ENCODE measurements at regions not wholly inside any gene's neighbourhood (a gene's known extent, or its start where the extent isn't known, plus 50 kb on each side); places are given as distances from the start of the nearest gene placed in this dataset.

DNA sequence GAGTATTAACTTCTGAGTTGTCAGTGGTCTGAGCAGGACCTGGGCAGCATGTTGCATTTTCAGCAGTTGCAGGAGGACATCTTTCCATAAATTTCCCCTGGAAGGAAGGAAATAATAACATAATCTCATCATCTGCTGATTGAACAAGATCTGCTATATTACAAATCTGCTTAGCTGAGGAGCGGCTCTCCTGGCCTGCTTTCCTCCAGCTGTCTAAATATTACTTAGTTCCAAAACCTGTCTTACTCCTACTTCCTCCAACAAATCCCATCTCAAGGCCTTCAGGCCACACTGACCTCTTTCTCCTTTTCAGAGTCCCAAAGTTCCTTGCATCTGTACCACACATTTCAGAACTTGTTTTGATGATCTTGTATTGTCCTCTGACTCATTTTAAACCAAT is 364.4 kb upstream of the MCTP2 start:
- DNase-seq (ENCODE audit: low spot score) = no peak

- no peak for DNase-seq (ENCODE audit: low spot score)
Observed at GRCh38 chr15:93866476-93866875, 364.9 kb upstream of the MCTP2 start.

GRCh38 chr15:93865586-93865985 is 365.8 kb upstream of the MCTP2 start:
- no peak for DNase-seq (ENCODE audit: low spot score)

- DNase-seq (ENCODE audit: low spot score) = no peak
Observed at GRCh38 chr15:93862791-93863190, 368.6 kb upstream of the MCTP2 start.

DNA sequence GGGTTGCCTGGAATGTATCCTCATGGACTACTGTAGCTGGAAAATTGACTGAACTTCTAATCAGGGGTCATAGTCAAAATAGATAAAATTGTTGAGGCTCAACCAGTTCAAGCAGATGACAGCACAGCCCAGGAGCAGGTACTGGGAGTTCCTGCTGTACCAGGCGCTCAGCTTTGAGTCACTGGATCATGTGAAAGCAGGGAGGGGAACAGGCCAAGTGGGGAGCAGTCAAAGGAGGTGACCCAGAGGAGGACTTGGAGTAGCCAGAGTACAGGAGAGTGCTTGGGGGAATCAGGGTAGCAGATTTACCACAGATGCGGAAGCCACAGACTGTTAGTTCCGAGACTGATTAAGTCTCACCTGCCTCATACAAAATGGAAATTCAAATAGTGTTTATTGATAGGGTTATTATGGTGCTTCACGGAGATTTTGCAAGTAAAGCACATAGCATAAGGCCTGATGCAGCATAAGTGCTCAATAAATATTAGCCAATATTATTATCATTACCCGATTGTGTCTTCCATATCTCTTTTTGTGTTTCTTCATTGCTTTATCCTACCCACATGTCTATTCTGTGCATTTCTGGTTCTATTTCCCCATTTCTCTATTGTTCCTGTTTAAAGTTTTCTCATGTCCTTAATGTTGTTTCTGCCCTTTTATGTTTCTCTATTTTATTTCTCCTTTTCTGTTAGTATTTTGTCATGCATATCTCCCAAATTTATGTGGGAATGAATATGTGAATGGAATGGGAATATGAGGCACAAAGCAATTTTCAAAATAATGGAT is 369.2 kb upstream of the MCTP2 start:
- no peak for DNase-seq (ENCODE audit: low spot score)

DNA sequence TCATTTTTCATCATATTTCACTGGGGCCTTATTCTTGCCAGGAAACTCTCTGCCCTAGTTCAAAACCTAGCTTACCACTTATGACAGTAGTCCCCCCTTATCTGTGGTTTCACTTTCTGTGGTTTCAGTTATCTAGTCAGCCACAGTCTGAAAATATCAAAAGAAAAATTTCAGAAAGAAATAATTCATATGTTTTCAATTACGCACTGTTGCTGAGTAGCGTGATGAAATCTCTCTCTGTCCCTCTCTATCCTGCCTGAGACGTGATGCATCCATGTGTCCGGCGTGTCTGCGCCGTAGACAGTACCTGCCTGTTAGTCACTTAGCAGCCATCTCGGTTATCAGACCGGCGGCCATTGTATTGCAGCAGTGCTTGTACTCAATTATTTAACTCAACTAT is 369.9 kb upstream of the MCTP2 start:
- DNase-seq (ENCODE audit: low spot score) = no peak

GRCh38 chr15:93860701-93861100 is 370.7 kb upstream of the MCTP2 start:
- DNase-seq (ENCODE audit: low spot score) = no peak

DNA sequence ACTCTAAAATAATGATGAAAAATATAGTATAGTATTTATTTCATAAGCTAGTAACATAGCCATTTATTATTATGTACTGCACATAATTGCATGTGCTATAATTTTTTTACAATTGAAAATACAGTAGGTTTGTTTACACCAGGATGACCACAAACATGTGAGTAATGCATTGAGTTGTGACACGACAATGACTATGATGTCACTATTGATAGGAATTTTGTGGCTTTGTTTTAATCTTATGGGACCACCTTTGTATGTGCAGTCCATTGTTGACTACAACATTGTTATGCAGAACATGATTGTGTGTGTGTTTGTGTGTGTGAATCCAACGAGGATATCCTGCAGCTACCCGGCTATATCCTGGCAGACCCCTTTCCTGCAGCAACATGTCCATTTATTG is 372.2 kb upstream of the MCTP2 start:
- no peak for DNase-seq (ENCODE audit: low spot score)

GRCh38 chr15:93855181-93855826 is 376.1 kb upstream of the MCTP2 start:
- no peak for DNase-seq (ENCODE audit: low spot score)

GRCh38 chr15:93854088-93854487 is 377.3 kb upstream of the MCTP2 start:
- no peak for DNase-seq (ENCODE audit: low spot score)

- no peak for DNase-seq (ENCODE audit: low spot score)
Observed at GRCh38 chr15:93852761-93853160, 378.6 kb upstream of the MCTP2 start.

GRCh38 chr15:93848490-93848889 is 382.9 kb upstream of the MCTP2 start:
- no peak for DNase-seq (ENCODE audit: low spot score)

GRCh38 chr15:93848076-93848475 is 383.3 kb upstream of the MCTP2 start:
- DNase-seq (ENCODE audit: low spot score) = no peak

- no peak for DNase-seq (ENCODE audit: low spot score)
Observed at GRCh38 chr15:93846148-93846547, 385.2 kb upstream of the MCTP2 start.

GRCh38 chr15:93837450-93837849 is 393.9 kb upstream of the MCTP2 start:
- no peak for DNase-seq (ENCODE audit: low spot score)

DNA sequence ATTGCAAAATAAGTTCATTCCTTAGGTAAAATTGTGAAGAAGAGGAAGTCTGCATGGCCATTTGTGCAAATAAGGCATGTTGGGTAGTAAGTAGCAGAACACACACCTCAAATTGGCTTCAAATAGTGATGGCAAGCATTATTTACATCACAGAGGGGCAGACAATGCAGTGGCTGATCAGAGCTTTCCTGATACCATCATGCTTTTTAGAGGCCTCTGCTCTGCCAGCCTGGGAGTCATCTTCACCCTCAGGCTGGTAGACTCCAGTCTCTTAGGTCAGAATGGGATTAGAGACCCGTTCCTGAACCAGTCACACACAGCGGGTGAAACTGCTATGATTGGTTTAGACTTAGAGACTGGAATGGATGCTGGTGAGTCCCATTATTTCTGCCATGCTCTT is 396.0 kb upstream of the MCTP2 start:
- DNase-seq (ENCODE audit: low spot score) = no peak

GRCh38 chr15:93831641-93832040 is 399.7 kb upstream of the MCTP2 start:
- no peak for DNase-seq (ENCODE audit: low spot score)

- no peak for DNase-seq (ENCODE audit: low spot score)
Observed at GRCh38 chr15:93830221-93831080, 400.9 kb upstream of the MCTP2 start.

DNA sequence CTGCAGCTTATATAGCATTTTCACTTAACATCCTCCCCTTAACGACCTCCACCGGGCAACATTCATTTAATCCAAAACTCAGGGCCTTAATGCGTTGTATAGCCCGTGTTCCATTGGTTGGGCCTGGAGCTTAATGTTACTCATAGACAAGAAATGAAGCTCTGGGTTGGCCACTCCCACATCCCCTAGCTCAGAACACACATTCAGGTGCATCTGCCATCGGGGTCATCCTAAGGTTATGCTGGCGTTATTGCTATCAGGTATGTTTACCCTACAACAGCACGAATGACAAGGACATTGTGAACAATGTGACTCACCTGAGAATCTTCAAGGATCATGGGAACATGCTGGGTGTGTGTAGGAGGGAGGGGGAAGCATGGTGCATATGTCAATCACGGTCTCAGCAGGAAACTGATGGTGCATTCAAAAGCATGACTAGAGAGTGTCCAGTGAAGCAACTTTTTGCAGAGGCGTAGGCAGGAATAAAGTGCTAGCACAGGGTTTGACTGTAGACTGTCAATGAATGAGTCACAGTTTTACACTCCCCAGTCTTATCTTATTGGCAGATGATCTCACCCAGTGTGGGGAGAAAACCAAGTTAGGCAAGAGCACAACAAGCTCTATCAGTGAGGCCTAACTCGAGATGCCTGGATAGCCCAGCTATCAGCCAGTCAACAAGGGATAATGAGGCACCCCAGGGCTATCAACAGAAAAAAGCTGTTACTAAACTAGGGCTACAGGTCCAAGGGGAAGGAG is 402.1 kb upstream of the MCTP2 start:
- DNase-seq (ENCODE audit: low spot score) = no peak

DNA sequence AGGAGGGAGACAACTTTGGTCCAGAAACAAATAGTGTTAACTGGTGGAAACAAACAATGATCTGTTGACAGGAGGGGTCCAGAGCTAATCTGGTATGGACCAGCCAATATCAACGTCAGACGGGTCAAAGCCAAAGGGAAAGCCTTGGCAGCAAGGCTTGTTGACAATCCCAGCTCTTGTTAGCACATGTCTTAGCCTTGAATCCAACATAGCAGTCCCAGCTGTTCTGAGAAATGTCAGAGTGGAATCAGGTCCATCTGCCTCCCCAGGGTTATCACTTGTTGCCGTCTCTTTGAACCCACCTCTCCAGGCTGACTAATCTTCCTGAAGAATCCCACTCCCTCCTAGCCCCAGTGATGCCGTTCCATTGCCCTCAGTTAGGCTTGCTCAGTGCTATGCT is 404.6 kb upstream of the MCTP2 start:
- no peak for DNase-seq (ENCODE audit: low spot score)

- DNase-seq (ENCODE audit: low spot score) = no peak
Observed at GRCh38 chr15:93826293-93826692, 405.1 kb upstream of the MCTP2 start.

DNA sequence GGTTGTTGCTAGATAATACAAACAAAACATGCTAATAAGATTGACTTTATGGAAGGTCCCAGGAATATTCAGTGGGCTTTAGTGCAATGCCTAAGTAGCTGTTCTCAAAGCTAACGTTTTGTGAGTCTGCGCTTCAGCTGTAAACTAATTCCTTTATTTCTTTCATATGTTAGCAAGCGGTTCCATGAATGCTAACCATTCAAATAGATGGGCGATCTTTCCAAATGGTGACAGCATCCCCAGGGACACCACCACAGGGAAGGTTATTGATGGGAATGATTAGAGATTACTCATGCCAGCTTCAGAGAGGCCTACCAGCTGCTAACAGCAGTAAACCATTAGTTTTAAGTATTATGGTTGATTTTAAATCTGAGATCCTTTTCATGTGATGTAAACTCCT is 405.7 kb upstream of the MCTP2 start:
- no peak for DNase-seq (ENCODE audit: low spot score)

Data from AG08396 (cell line).